Cardiac muscle cell (in vitro differentiated cells and primary cell): ENCODE measurements at regions not wholly inside any gene's neighbourhood (a gene's known extent, or its start where the extent isn't known, plus 50 kb on each side); places are given as distances from the start of the nearest gene placed in this dataset.

Experiments used
- DNase-seq, 2 donors: peaks; one replicate each; pipeline versions ENCODE4 v3.0.0 to v3.0.0-alpha.2; 2010 to 2017; ENCODE audit warnings: low read depth in 1 of 2, low spot score in 1 of 2
- H3K27ac ChIP-seq: fragments of 200-600 bp; sonication (generic); 2 replicates; pipeline ENCODE4 v1.5.1; 2016
- H3K27me3 ChIP-seq: fragments of 200-600 bp; sonication (generic); 2 replicates; pipeline ENCODE4 v1.6.0; 2016; ENCODE audit warnings: control low read depth
- H3K36me3 ChIP-seq: fragments of 200-600 bp; sonication (generic); 2 replicates; pipeline ENCODE4 v1.5.1; 2016; ENCODE audit warnings: control low read depth
- H3K4me1 ChIP-seq: fragments of 200-600 bp; sonication (generic); 2 replicates; pipeline ENCODE4 v1.8.1; 2017; ENCODE audit warnings: low read depth, mild to moderate bottlenecking, mixed run types
- H3K4me3 ChIP-seq: fragments of 200-600 bp; sonication (generic); 2 replicates; pipeline ENCODE4 v1.5.1; 2016; ENCODE audit warnings: mild to moderate bottlenecking
- H3K9me3 ChIP-seq: fragments of 200-600 bp; sonication (generic); 2 replicates; pipeline ENCODE4 v1.5.1; 2017; ENCODE audit warnings: low read depth, mild to moderate bottlenecking, control low read depth
- CTCF ChIP-seq: IDR thresholded peaks from 2 replicates; pipeline ENCODE4 v1.5.1; 2012; ENCODE audit warnings: low read depth, mild to moderate bottlenecking, low read length

- peaks cover 10% of the 10 kb centered on the region for H3K4me1 ChIP-seq
- no peak for TF ChIP-seq CTCF
Observed at GRCh38 chr5:110201791-110202190, 512.1 kb downstream of the MAN2A1 start.

DNA sequence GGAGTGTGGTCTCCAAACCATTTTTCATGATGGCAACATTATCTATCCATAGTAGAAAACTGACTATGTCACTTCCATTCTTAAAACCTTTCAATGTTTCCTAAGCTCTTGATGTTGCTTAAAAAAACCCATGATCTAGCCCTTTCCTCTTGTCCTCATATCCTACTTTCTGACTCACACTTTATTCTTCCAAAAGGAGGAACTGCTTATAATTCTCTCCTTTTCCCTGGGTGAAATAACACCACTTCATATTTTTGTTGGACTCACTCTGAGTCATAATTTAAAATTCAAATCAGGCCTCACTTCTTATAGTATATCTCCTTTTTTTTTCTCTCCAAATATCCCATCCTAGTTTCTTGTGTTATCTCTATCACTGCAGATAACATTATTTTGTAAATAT, 513.9 kb downstream of the MAN2A1 start:
- no peaks in the 10 kb centered on the region for H3K9me3 ChIP-seq
- no peak overlapping the region for H3K27ac ChIP-seq
- H3K36me3 ChIP-seq: no peaks in the 10 kb centered on the region
- H3K27me3 ChIP-seq: no peaks in the 10 kb centered on the region
- DNase-seq: no peak
- no peak overlapping the region for H3K4me3 ChIP-seq
- TF ChIP-seq CTCF: no peak
- peaks cover 10% of the 10 kb centered on the region for H3K4me1 ChIP-seq

More at GRCh38 chr5:110201791-110202190, 512.1 kb downstream of the MAN2A1 start:
- DNase-seq: no peak
- Histone ChIP-seq H3K27me3 (no peaks in the 10 kb centered on the region), H3K9me3 (no peaks in the 10 kb centered on the region), H3K36me3 (no peaks in the 10 kb centered on the region), H3K27ac (no peak overlapping the region), H3K4me3 (no peak overlapping the region)

GRCh38 chr5:110209401-110209800, 517.1 kb downstream of the TMEM232 start:
- H3K27ac ChIP-seq: no peak overlapping the region
- no peak overlapping the region for H3K4me3 ChIP-seq
- no peaks in the 10 kb centered on the region for H3K9me3 ChIP-seq
- TF ChIP-seq CTCF: no peak
- no peak for DNase-seq
- H3K27me3 ChIP-seq: no peaks in the 10 kb centered on the region
- no peaks in the 10 kb centered on the region for H3K4me1 ChIP-seq
- no peaks in the 10 kb centered on the region for H3K36me3 ChIP-seq

GRCh38 chr5:110218981-110219380, 507.5 kb downstream of the TMEM232 start:
- H3K27ac ChIP-seq: no peak overlapping the region
- no peak for DNase-seq
- no peak overlapping the region for H3K4me3 ChIP-seq
- H3K27me3 ChIP-seq: no peaks in the 10 kb centered on the region
- no peaks in the 10 kb centered on the region for H3K9me3 ChIP-seq
- TF ChIP-seq CTCF: no peak
- H3K4me1 ChIP-seq: no peaks in the 10 kb centered on the region
- H3K36me3 ChIP-seq: no peaks in the 10 kb centered on the region

GRCh38 chr5:110219769-110220168, 506.7 kb downstream of the TMEM232 start:
- Histone ChIP-seq H3K4me3 (no peak overlapping the region), H3K27me3 (no peaks in the 10 kb centered on the region), H3K4me1 (no peaks in the 10 kb centered on the region), H3K9me3 (no peaks in the 10 kb centered on the region), H3K36me3 (no peaks in the 10 kb centered on the region), H3K27ac (no peak overlapping the region)
- DNase-seq: no peak
- no peak for TF ChIP-seq CTCF

DNA sequence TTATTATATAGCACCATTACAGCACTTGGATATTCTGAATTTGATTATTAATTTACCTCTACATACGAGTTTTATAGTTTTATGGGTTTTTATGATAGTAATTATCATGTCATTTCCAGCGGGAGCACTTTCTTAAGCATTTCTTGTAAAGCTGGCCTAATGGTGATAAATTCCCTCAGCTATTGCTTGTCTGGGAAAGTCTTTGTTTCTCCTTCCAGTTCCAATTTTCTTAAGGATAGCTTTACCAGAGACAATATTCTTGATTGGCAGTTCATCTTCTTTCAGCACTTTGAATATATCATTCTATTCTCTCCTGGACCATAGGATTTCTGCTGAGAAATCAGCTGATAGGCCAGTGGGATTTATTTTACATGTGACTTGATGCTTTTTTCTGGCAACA, 505.4 kb downstream of the TMEM232 start:
- H3K4me1 ChIP-seq: no peaks in the 10 kb centered on the region
- no peaks in the 10 kb centered on the region for H3K36me3 ChIP-seq
- no peaks in the 10 kb centered on the region for H3K27me3 ChIP-seq
- H3K27ac ChIP-seq: no peak overlapping the region
- H3K4me3 ChIP-seq: no peak overlapping the region
- TF ChIP-seq CTCF: no peak
- H3K9me3 ChIP-seq: no peaks in the 10 kb centered on the region
- no peak for DNase-seq
